ENCODE measurements at regions not wholly inside any gene's neighbourhood (a gene's known extent, or its start where the extent isn't known, plus 50 kb on each side); places are given as distances from the start of the nearest gene placed in this dataset.

GRCh38 chr5:61931236-61931635, 374.8 kb upstream of the KIF2A start:
- Mint-ChIP-seq H3K9me3 (peaks cover 0 to 5% (median 2%) of the 10 kb centered on the region in 6 donors), H3K36me3 (no peaks in the 10 kb centered on the region), H3K4me1 (no peaks in the 10 kb centered on the region), H3K27me3 (ENCODE audit: low read depth in 3 of 3) (no peaks in the 10 kb centered on the region), H3K4me3 (no peak overlapping the region), H3K27ac (no peak overlapping the region)
- DNase-seq, result no peak

GRCh38 chr5:61933787-61934626, 372.0 kb upstream of the KIF2A start:
- H3K9me3 Mint-ChIP-seq, result peaks cover 0 to 5% (median 2%) of the 10 kb centered on the region in 6 donors
- no peaks in the 10 kb centered on the region for H3K4me1 Mint-ChIP-seq
- no peaks in the 10 kb centered on the region for H3K36me3 Mint-ChIP-seq
- no peak for DNase-seq
- H3K27ac Mint-ChIP-seq, result no peak overlapping the region
- H3K27me3 Mint-ChIP-seq (ENCODE audit: low read depth in 3 of 3), result no peaks in the 10 kb centered on the region
- H3K4me3 Mint-ChIP-seq, result no peak overlapping the region

- no peak overlapping the region for H3K27ac Mint-ChIP-seq
- no peaks in the 10 kb centered on the region for H3K36me3 Mint-ChIP-seq
- peaks cover 0 to 3% (median 0%) of the 10 kb centered on the region in 3 donors for H3K27me3 Mint-ChIP-seq (ENCODE audit: low read depth in 3 of 3)
- H3K4me1 Mint-ChIP-seq, result no peaks in the 10 kb centered on the region
- no peak overlapping the region for H3K4me3 Mint-ChIP-seq
- H3K9me3 Mint-ChIP-seq, result peaks cover 0 to 5% (median 0%) of the 10 kb centered on the region in 6 donors
- no peak for DNase-seq
Observed at GRCh38 chr5:61941637-61942036, 364.4 kb upstream of the KIF2A start.

- no peaks in the 10 kb centered on the region for H3K4me1 Mint-ChIP-seq
- DNase-seq, result no peak
- H3K36me3 Mint-ChIP-seq, result no peaks in the 10 kb centered on the region
- no peak overlapping the region for H3K4me3 Mint-ChIP-seq
- peaks cover 0 to 3% (median 0%) of the 10 kb centered on the region in 3 donors for H3K27me3 Mint-ChIP-seq (ENCODE audit: low read depth in 3 of 3)
- H3K27ac Mint-ChIP-seq, result no peak overlapping the region
- H3K9me3 Mint-ChIP-seq, result peaks cover 0 to 2% (median 0%) of the 10 kb centered on the region in 6 donors
Observed at GRCh38 chr5:61942462-61943049, 363.4 kb upstream of the KIF2A start.

GRCh38 chr5:61943713-61944112, 362.3 kb upstream of the KIF2A start:
- no peak overlapping the region for H3K27ac Mint-ChIP-seq
- no peak overlapping the region for H3K4me3 Mint-ChIP-seq
- H3K4me1 Mint-ChIP-seq, result no peaks in the 10 kb centered on the region
- H3K36me3 Mint-ChIP-seq, result no peaks in the 10 kb centered on the region
- H3K9me3 Mint-ChIP-seq, result peaks cover 0 to 2% (median 0%) of the 10 kb centered on the region in 6 donors
- no peak for DNase-seq
- peaks cover 0 to 3% (median 0%) of the 10 kb centered on the region in 3 donors for H3K27me3 Mint-ChIP-seq (ENCODE audit: low read depth in 3 of 3)

DNA sequence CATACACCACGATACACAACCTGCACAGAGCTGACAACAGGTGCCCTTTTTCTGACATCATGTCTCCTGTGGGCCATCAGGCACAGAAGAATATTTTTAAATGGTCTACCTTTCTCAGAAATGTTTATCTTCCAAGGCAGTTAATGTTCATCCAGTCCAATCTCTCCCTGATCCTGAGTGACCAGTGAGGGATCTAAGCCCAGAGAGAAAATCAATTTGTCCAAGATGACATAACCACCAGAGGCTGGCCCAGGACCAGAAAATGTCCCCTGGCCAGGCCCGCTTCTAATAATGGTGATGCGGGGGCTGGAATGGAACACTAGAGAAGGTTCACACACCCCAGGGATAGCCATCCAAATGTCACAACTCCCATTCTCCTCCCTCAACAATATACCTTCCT, 357.9 kb upstream of the KIF2A start:
- no peak for DNase-seq
- Mint-ChIP-seq H3K4me3 (no peak overlapping the region), H3K27ac (no peak overlapping the region), H3K4me1 (no peaks in the 10 kb centered on the region), H3K36me3 (no peaks in the 10 kb centered on the region), H3K9me3 (peaks cover 0 to 2% (median 0%) of the 10 kb centered on the region in 6 donors), H3K27me3 (ENCODE audit: low read depth in 3 of 3) (peaks cover 0 to 6% (median 0%) of the 10 kb centered on the region in 3 donors)

DNA sequence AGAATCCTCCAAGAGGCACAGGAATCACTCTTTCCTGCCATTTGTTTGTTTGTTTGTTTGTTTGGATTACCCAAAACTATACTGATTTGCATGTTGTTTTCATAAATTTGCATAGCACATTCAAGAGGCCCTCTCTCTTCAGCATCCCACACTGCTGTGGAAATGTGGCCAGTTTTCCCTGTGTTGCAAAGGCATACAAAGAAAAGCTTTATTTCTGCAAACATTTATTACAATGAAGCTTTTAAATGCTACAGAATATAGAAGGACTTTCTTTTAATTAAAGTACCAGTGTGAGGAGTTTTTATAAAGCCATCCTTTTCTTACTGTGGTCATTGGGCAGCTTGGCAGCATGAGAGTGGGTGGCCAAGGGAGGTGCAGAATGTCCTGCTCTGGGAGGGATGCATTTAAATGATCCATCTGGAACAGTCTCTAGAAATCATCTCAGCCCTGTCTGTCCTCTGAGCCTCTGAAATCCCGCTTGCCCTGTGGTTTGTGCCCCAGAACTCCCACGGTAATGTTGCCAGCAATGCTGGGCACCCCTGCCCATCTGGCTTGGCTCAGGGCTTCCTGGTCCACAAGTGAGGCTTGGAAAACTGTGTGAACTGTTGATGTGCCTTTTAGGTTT, 356.8 kb upstream of the KIF2A start:
- no peak for DNase-seq
- Mint-ChIP-seq H3K9me3 (peaks cover 0 to 2% (median 0%) of the 10 kb centered on the region in 6 donors), H3K4me3 (no peak overlapping the region), H3K4me1 (no peaks in the 10 kb centered on the region), H3K36me3 (no peaks in the 10 kb centered on the region), H3K27ac (no peak overlapping the region), H3K27me3 (ENCODE audit: low read depth in 3 of 3) (peaks cover 0 to 6% (median 0%) of the 10 kb centered on the region in 3 donors)

DNA sequence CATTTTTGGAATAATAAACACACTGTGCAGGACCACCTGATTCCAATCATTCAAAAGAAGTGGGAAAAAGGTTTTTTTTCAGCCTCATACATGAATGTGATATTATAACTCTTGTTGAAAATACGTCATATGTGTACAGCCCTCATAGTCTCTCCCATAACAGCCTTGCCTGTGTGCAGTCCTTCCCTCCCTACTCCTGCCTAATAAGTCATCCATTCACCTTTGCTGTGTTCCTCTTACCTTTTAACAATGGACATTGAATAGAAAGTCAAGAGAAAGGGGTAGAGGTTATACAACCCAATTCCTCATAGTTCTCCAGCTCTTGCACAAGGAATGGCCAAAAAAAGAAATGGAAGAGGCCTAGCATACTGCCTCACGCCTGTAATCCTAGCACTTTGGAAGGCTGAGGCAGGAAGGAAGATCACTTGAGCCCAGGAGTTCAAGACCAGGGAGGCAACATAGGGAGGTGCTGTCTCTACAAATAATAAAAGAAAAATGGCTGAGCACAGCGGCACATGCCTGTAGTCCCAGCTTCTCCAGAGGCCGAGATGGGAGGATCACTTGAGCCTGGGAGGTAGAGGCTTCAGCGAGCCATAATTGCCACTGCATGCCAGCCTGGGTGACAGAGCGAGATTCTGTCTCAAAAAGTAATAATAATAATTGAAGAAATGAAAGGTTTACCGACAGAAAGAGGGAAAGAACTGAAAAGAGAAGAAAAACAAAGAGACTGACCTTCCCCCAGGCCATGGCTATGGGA, 356.1 kb upstream of the KIF2A start:
- Mint-ChIP-seq H3K27ac (no peak overlapping the region), H3K27me3 (ENCODE audit: low read depth in 3 of 3) (peaks cover 0 to 6% (median 0%) of the 10 kb centered on the region in 3 donors)

DNA sequence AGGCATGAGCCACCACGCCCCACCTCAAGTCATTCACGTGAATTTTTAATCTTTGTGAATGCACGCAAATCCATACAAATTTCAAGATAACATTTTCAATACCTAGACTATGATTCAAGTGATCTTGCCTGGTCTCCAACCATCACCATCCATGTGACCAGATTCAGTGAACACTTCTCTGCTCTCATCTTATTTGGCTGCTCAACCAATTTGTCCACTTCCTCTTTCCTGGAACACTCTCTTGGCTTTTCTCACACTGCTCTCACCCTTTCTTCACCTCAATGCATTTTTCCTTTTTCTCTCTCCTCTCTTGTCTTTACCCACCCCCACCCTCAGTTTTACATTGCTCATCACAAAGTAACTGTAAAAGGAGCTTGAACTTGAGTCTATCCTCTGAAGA, 354.7 kb upstream of the KIF2A start:
- Mint-ChIP-seq H3K9me3 (peaks cover 0 to 2% (median 0%) of the 10 kb centered on the region in 6 donors), H3K4me1 (no peaks in the 10 kb centered on the region), H3K36me3 (no peaks in the 10 kb centered on the region), H3K27me3 (ENCODE audit: low read depth in 3 of 3) (peaks cover 0 to 4% (median 0%) of the 10 kb centered on the region in 3 donors), H3K27ac (no peak overlapping the region), H3K4me3 (no peak overlapping the region)
- no peak for DNase-seq

More for the DNA sequence above, 356.1 kb upstream of the KIF2A start:
- peaks cover 0 to 2% (median 0%) of the 10 kb centered on the region in 6 donors for H3K9me3 Mint-ChIP-seq
- DNase-seq, result no peak
- no peaks in the 10 kb centered on the region for H3K36me3 Mint-ChIP-seq
- no peak overlapping the region for H3K4me3 Mint-ChIP-seq
- no peaks in the 10 kb centered on the region for H3K4me1 Mint-ChIP-seq

- no peak overlapping the region for H3K27ac Mint-ChIP-seq
- no peaks in the 10 kb centered on the region for H3K36me3 Mint-ChIP-seq
- DNase-seq, result no peak
- peaks cover 0 to 4% (median 2%) of the 10 kb centered on the region in 3 donors for H3K27me3 Mint-ChIP-seq (ENCODE audit: low read depth in 3 of 3)
- no peaks in the 10 kb centered on the region for H3K4me1 Mint-ChIP-seq
- H3K9me3 Mint-ChIP-seq, result peaks cover 0 to 2% (median 0%) of the 10 kb centered on the region in 6 donors
- no peak overlapping the region for H3K4me3 Mint-ChIP-seq
Observed at GRCh38 chr5:61953913-61954312, 352.1 kb upstream of the KIF2A start.

DNA sequence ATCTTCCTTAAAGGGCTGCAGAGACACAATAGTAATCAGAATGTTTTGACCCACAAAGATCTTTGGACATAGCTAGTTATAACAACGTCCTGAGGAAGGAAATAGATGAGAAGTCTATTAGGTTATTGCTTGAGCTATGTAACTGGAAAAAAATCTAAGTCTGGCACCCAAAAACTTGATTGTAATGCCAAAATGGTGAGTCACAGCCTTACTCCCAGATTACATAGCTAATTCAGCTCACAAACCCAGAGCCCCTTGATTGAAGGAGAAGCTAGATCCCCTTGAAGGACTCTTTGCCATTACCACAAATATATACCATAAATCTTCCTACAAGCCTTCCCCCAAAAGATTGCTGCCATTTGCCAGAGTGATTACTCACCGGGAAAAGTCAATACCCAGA, 341.8 kb upstream of the KIF2A start:
- no peaks in the 10 kb centered on the region for H3K36me3 Mint-ChIP-seq
- H3K4me1 Mint-ChIP-seq, result no peaks in the 10 kb centered on the region
- H3K27me3 Mint-ChIP-seq (ENCODE audit: low read depth in 3 of 3), result peaks cover 0 to 2% (median 0%) of the 10 kb centered on the region in 3 donors
- H3K27ac Mint-ChIP-seq, result no peak overlapping the region
- H3K4me3 Mint-ChIP-seq, result no peak overlapping the region
- peaks cover 0 to 17% (median under 1%) of the 10 kb centered on the region in 6 donors for H3K9me3 Mint-ChIP-seq
- DNase-seq, result no peak

- no peak for DNase-seq
- peaks cover 0 to 17% (median 2%) of the 10 kb centered on the region in 6 donors for H3K9me3 Mint-ChIP-seq
- peaks cover 0 to 2% (median under 1%) of the 10 kb centered on the region in 3 donors for H3K27me3 Mint-ChIP-seq (ENCODE audit: low read depth in 3 of 3)
- no peak overlapping the region for H3K4me3 Mint-ChIP-seq
- H3K4me1 Mint-ChIP-seq, result no peaks in the 10 kb centered on the region
- H3K27ac Mint-ChIP-seq, result no peak overlapping the region
- no peaks in the 10 kb centered on the region for H3K36me3 Mint-ChIP-seq
Observed at GRCh38 chr5:61965069-61965468, 340.9 kb upstream of the KIF2A start.

DNA sequence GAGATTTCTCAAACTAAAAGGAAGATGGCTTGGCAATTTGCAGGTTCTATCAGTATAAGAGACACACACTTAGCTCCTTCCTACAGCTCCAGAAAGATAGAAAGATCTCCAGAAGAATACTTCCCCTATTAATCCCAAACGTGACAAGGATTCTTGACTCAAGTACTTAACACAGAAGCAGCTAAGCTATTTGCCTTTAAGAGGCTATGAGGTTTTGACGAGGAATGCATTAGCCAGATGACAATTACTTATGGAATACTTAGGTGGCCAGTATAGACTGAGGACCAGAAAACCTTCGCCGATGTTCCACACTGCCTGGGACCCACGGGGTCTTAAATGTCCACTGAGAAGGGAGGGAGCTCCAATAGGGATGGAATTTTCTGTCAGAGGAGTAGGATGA, 340.5 kb upstream of the KIF2A start:
- DNase-seq, result no peak
- no peak overlapping the region for H3K4me3 Mint-ChIP-seq
- H3K36me3 Mint-ChIP-seq, result no peaks in the 10 kb centered on the region
- no peak overlapping the region for H3K27ac Mint-ChIP-seq
- peaks cover 0 to 2% (median 1%) of the 10 kb centered on the region in 3 donors for H3K27me3 Mint-ChIP-seq (ENCODE audit: low read depth in 3 of 3)
- no peaks in the 10 kb centered on the region for H3K4me1 Mint-ChIP-seq
- H3K9me3 Mint-ChIP-seq, result peaks cover 0 to 15% (median 3%) of the 10 kb centered on the region in 6 donors

Measured in immature natural killer cell (primary cell).